HG02642 (cell line): ENCODE measurements at regions not wholly inside any gene's neighbourhood (a gene's known extent, or its start where the extent isn't known, plus 50 kb on each side); places are given as distances from the start of the nearest gene placed in this dataset.
"Not testable (repeated sequence)": the region's sequence is repeated elsewhere in the genome, so short reads cannot be mapped to it uniquely, and the experiment has no call there.

Experiments
- ATAC-seq: cut with Tn5 transposase; IDR thresholded peaks from one replicate; pipeline ENCODE4 v1.9.1; 2021; ENCODE audit warnings: mild to moderate bottlenecking; ENCODE audit not compliant: unreplicated experiment, poor library complexity

DNA sequence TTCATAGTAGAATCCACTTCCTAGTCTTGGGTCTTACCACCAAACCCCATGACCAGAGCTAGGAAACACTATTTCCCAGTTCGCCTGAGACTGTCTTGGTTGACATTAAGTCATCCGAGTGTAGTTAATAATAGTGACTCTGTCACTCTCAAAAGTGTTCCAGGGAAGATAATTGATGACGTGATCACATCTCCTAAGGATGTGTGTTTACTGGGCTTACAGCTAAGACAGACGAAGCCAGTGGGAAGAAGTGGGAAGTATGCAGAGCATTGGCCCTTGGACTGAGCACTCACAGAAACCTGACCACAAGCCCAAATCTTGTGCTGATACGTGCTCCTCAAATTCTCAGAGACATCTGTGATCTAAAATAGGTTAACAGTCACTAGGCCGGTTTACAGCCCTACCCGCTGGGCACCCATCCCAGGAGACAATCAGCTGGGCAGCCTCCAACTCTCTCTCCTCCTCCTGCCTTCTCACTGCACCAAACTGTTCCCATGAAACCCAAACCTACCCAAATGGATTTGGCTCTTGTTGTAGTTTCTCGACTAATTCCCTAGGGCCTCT is 316.6 kb downstream of the TLE1 start:
- no peak for ATAC-seq

DNA sequence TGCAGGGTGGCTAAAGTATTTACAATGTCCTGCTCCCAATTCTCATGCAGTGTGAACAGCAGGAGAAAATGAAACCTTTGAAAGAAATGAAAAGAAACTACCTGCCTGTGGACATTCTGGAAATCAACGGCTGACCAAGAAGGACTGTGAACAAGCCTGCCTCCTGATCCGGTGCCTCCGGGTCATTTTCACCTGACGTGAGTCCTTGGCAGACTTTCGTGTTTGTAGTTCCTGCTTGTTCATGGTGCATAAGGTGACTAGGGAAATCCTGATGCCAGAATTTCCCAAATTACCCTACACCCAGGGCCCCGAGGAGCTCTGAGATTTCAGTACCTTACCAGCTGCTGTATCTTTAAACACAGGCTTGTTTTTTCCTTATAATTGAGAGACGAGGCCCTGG is 317.5 kb downstream of the TLE1 start:
- no peak for ATAC-seq

DNA sequence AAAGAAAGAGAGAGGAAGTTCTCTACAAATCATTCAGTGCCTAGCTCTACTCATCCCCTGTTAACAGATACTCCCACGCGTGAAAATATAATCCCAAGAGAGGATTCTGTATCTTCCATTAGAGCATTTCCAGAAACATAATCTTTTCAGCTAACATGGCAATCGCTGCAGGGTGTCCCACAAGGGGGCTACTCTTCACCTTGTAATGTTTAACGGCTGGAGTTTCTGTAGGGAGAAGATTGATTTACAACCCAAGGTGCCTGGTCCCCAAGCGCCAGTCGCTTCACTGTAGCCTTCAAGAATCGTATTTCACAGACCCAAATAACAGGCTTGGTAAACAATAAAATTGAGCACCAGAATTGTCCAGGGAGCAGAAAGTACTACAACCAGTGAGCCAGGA is 318.7 kb downstream of the TLE1 start:
- ATAC-seq = no peak

DNA sequence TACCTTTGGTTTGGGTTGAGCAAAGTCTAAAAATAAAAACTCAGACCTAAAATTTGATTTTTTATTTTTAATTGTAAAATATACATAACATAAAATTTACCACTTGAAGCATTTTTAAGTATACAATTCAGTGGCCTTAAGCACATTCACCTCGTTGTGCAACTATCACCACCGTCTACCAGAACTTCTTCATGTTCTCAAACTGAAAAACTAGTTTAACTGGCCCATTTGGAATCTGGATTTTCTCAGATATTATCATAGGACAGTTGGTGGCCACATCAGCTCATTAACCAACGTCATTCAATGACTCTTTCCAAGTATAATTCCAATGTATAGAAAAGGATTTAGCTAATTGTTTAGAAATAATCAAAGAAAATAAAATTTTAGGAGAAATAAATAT is 319.3 kb downstream of the TLE1 start:
- no peak for ATAC-seq

DNA sequence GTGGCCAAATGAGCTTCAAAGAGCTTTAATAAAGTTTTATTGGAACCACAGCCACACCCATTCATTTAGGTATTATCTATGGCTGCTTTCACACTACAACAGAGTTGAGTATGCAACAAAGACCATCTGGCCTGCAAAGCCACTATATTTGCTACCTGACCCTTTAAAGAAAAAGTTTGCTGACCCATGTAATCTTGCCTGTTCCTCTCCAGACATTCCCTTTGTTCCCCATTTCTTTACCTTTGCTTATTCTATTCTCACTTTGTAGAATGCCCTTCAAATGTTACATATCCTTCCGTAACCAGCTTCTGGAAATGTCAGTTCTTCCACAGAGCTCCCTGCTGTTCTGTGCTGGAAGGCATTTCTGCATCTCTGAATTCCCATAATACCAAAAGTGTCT is 320.2 kb downstream of the TLE1 start:
- no peak for ATAC-seq

DNA sequence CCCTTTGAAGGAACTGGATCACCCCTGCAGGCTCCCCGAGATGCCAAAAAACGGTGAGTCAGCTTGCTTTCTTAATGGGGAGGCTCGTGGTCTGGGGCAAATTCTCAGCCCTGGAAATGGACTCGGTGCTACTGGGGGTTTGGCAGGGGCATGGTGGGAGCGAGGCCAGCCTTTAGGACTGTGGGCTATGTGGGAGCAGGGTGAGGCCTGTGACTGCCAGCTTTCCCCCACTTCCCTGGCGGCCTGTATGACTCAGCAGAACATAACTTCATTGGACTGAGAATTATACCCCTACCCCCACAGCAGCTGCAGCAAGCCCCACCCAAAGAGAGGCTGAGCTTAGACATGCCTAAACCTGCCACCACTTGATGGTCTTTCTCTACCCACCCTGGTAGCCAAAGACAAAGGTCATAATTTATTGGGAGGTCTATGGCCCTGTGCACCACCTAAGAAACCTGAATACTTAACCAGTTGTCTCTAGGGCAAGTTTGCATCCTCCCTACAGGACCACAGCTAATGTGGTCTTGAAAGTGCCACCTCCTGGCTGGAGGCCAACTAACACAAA is 325.3 kb downstream of the TLE1 start:
- ATAC-seq = no peak

DNA sequence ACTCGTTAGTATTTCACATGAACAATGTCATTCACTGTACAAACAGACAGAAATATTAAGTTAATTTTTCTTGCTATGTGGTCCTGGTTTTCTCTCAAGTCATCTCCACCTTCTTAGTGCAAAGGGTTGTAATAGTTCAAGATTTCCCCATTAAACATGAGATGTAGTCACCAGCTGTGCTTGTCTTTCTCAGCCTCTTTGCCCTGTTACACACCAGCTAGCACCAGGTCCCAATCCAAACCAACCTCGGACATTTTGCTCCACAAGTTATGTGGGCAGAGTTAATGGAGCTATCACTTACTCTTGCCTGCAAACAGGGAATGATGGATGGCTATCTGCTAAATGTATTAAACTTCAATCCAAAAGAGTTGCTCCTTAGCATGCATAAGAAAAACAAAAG is 328.1 kb downstream of the TLE1 start:
- no peak for ATAC-seq

DNA sequence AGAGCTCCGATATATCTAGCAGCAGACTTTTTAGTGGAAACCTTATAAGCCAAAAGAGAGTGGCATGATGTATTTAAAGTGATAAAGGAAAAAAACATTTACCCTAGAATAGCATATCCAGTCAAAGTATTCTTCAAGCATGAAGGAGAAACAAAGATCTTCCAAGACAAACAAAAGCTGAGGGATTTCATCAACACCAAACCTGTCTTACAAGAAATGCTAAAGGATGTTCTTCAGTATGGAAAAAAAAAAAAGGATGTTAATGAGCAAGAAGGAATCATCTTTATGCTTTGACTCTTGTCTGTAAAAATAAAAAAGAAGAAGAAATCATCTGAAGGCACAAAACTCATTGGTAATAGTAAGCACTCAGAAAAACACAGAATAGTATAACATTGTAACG is 338.2 kb downstream of the TLE1 start:
- no peak for ATAC-seq

DNA sequence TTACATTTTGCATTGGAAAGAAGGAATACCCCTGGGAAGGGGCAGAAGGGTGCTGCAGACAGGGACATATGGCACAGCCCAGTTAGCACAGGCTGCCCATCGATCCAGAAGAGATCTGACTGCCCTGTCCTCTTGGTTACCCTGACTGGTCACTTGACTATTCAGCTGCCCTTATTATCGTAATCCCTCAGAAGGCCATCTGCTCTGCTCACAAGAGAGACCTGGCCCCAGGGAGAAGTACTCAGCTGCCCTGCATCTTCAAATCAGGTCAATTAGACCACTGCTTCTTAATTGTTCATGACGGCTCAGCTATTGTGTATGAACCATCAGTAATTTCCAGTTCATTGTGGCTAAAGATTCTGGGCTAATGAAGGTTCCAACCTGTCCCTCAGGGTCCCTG is 345.0 kb downstream of the TLE1 start:
- ATAC-seq = no peak

DNA sequence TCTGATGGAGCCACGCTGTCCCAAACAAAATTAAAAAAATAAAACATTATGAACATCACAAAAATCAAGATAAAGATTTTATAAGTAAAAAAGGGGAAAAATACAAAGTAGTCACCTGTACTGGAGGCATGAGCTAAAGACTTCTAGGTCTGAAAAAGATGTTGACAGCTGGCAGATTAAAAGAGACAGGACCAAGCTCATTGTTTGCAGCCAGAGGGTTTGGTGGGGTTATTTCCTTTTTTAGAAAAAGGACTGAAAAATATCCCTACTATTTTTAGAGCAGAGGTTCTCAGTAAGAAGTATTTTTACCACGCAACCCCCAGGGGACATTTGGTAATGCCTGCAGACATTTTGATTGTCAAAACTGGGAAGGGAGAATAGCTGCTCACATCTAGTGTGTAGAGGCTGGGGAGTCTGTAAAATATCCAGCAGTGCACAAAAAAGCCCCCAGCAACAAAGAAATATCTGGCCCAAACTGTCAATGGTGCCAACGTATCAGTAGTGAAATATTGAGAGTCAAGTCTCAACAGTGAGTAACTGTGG is 353.4 kb downstream of the TLE1 start:
- no peak for ATAC-seq

DNA sequence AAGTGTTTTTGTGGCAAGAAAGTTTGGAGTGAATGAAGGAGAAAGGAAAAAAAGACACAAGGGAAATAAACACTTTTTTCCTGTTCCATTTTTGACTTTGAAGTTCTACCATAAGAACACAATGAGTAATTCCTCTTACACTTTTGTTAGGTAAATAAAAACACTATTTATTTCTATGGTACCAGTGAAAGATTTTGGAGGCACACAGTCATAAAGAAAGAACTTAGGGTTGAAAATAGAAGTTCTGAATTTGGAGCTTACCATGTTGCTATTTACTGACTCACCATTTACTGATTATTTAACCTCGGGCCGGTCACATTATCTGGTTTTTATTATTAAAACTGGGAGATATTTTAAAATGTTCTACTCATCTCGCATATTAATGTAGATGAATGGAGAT is 367.8 kb downstream of the TLE1 start:
- ATAC-seq = no peak

DNA sequence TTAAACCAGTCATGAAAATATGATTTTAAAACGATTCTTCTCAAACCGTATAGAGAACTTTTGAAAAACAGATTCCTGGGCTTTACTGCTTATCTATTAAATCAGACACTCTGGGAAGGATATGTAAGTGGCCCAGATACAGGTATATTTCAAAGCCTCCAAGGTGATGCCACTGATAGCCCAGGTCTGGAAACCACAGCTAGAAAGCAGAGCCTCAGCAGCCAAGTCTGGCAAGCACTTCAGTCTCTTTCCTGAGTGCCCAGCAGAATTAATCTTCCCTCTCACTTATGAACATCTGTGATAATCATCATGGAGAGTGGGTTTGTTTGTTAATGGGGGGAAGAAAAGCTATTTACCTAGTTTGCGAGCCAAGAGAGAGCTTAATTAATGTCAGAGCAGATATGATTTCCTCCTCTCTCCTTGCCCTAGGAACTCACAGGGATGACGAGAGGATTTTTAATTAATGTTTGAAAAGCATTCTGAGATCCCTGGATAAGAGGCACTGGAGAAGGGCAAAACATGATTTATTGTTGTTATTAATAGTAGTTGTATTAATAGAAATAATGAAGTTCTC is 368.4 kb downstream of the TLE1 start:
- ATAC-seq = no peak

DNA sequence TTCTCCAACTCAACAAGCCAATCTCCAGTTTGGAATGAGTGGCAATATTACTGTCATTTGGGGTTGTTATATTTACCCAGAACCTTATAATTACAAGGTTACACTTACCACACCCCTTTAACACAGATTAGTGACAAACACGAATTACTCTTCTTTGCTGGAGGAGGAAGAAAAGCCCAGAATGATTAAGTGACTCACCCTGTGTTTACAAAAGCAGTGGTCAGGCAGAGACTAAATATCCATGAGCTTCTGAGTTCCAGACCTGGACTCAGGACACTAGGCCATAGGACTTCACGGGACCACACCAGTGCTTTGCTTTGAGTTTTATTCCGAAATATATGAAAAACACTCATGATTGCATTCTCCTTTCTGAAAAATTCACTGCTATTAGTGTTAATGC is 370.8 kb downstream of the TLE1 start:
- ATAC-seq = no peak

DNA sequence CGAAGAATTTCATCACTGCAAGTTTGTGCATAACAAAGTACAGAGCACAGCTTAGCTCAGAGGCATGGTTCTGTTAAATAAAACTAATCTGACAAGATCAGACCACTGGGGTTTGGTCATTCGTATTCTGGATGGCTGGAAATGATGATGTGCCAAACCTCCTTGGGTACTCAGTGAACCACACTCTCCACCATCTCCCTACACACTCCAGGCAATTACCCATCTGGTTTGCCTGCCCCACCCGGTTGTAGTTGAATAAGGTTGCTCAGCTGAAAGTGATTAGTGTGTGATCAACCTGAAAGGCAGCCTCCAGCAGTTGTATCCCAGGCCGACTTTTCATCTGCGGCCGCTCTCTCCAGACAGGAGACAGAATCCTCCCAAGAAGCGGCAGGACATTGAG is 371.4 kb downstream of the TLE1 start:
- ATAC-seq = no peak

DNA sequence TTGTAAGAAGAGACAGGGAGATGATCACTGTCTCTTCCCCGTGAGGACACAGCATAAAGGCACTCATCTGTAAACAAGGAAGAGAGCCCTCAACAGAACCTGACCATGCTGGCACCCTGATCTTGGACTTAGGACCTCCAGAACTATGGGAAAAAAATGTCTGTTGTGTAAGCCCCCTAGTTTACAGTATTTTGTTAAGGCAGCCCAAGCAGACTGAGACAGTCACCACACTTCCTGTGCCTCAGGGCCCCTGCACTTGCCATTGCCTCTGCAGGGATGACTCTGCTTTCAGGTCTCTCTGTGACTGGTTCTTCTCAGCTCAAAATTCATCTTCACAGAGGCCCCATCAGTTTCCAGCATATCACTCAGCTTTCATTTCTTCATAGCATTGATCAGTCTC is 372.1 kb downstream of the TLE1 start:
- ATAC-seq = no peak

DNA sequence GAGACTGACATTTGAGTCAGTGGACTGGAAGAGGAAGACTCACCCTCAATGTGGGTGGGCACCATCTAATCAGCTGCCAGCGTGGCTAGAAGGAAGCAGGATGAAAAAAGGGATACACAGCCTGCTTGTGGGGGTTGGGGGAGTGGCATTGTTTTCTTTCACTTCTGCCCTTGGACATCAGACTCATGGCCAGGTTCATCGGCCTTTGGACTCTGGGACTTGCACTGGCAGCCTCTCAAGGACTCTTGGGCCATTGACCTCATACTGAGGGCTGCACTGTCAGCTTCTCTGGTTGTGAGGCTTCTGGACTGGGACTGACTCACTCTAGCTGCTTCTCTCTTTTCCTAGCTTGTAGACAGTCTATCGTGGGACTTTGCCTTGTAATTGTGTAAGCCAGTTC is 374.9 kb downstream of the TLE1 start:
- ATAC-seq = no peak

DNA sequence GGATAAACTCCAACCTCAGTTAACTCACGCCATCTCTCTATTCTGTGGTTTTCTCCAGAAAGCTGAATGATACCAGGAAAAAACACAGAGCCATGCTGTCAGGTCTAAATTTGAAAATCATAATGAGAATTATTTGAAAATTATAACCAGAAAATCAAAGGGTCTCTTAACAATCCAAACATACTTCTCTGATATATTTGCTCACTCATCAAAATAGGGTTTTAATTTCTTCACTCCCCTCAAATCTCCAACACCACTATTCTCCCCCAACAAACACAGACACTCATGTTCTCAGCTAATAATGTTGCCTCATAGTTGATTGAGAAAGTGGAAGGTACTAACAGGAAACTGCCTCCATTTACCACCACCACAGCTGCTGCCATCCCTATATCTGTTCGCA is 375.5 kb downstream of the TLE1 start:
- ATAC-seq = no peak

DNA sequence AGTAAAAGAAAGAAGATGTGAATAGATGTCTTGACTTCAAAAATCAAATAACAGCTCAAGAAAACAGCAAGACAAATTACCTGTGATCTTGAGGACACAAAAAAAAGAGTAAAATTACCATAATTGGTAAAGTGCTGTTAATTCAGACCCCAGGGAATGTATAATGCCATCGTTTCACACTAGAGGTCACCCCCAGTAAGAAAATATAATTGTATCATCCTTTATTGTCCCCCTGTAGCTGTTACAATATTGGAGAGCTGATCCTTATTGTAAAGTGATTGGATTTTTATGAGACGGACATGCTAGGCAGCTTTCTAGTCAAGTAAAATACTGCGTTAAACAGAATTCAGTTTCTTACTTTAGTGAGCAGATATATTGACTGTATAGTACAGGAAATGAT is 377.0 kb downstream of the TLE1 start:
- ATAC-seq = no peak

DNA sequence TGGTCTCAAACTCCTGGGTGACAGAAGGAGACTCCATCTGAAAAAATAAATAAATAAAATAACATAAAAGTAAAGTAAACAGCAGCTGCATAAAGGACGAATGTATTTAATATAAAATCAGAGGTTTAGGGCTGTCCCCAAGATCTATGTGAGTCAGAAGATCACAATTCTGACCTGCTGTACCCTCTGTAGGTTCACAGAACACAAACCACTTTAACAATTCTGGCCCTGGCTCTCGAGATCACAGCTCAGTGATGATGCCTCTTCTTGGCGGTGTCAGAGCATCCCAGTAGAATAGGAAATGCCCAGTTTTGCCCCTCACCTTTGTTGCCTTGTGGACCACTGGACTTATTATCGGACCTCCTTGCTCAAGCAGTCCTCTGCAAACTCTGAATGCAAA is 380.9 kb downstream of the TLE1 start:
- no peak for ATAC-seq

DNA sequence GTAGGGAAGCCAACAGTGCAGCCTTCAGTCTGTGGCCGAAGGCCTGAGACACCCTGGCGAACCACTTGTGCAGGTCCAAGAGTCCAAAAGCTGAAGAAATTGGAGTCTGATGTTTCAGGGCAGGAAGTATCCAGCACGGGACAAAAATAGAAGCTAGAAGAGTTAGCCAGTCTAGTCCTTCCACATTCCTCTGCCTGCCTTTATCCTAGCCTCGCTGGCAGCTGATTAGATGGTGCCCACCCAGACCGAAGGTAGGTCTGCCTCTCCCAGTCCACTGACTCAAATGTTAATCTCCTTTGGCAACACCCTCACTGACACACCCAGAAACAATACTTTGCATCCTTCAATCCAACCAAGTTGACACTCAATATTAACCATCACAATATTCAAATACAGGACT is 381.6 kb downstream of the TLE1 start:
- ATAC-seq = not testable (repeated sequence)

DNA sequence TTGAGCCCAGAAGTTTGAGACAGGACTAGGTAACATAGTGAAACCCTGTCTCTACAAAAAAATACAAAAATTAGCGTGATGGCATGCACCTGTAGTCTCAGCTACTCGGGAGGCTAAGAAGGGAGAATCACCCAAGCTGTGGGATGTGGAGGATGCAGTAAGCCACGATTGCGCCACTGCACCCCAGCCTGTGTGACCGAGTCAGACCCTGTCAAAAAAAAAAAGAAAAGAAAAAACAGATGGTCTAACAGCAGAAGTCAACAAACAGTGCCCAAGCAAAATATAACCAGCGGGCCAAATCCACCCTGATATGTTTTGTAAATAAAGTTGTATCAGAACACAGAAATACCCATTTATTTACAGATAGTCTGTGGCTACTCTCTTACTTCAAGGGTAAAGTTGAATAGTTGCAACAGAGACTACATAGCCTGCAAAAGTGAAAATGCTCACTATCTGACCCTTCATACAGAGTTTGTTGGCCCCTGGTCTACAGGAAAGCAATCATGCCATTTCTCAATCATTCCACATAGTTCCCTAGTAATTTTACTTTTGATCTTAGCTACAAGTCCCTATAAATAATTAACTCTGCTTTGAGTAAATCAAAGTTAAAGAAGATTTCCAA is 383.7 kb downstream of the TLE1 start:
- ATAC-seq = no peak

DNA sequence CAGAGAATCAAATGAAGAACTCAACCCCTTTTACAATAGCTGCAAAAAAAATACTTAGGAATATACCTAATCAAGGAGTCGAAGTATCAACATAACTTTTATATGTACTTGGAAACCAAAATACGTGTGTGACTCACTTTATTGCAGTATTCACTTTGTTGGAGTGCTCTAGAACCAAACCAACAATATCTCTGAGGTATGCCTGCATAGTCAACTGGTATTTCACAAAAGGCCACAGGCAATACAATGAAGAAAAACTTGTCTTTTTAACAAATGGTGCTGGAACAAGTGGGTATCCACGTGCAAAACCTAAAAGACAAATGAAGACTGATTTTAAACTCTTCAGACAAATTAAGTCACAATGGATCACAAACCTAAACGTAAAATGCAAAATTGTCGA is 385.7 kb downstream of the TLE1 start:
- no peak for ATAC-seq
